ENCODE measurements at regions not wholly inside any gene's neighbourhood (a gene's known extent, or its start where the extent isn't known, plus 50 kb on each side); places are given as distances from the start of the nearest gene placed in this dataset.

- TF ChIP-seq, protein P1, sequence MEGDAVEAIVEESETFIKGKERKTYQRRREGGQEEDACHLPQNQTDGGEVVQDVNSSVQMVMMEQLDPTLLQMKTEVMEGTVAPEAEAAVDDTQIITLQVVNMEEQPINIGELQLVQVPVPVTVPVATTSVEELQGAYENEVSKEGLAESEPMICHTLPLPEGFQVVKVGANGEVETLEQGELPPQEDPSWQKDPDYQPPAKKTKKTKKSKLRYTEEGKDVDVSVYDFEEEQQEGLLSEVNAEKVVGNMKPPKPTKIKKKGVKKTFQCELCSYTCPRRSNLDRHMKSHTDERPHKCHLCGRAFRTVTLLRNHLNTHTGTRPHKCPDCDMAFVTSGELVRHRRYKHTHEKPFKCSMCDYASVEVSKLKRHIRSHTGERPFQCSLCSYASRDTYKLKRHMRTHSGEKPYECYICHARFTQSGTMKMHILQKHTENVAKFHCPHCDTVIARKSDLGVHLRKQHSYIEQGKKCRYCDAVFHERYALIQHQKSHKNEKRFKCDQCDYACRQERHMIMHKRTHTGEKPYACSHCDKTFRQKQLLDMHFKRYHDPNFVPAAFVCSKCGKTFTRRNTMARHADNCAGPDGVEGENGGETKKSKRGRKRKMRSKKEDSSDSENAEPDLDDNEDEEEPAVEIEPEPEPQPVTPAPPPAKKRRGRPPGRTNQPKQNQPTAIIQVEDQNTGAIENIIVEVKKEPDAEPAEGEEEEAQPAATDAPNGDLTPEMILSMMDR (IDR thresholded peaks at IDR 0.05; ENCODE audit: low read length), result no peak
- TF ChIP-seq EZH2 (IDR thresholded peaks at IDR 0.05; ENCODE audit: borderline replicate concordance, low read length), result no peak
Observed at GRCh38 chr9:103755986-103756385, 338.1 kb upstream of the SMC2 start.
